ENCODE measurements at regions not wholly inside any gene's neighbourhood (a gene's known extent, or its start where the extent isn't known, plus 50 kb on each side); places are given as distances from the start of the nearest gene placed in this dataset.
A peak's percentile ranks its signal among the peaks of the same experiment; 100 is the strongest.

DNA sequence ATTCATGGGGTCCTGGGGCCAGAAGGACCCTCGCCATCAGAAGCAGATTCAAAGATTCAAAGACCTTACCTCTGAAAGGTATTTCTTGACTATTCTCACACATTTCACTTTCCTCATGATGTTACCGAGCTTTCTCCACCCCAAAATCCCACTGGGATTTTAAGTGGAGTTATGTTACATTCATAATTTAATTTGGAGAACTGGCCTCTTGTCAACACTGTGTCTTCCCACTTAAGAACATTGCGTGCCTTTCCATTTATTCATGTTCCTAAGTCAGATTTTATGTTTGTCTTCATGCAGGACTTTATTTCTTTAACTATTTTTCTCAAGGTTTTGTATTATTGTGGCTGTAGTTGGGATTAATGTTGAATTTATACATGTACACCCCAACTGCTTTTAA is 123.5 kb upstream of the BMPER start:
- H3K36me3 ChIP-seq (ENCODE audit: control insufficient read depth, insufficient read depth, low read length) = no peaks in the 10 kb centered on the region
- no peaks in the 10 kb centered on the region for H3K9me3 Mint-ChIP-seq
- 89% methylated on average over 2 of the region's 3 CpGs for WGBS (ENCODE audit: insufficient coverage)
- H3K4me3 Mint-ChIP-seq = no peak overlapping the region
- H3K36me3 Mint-ChIP-seq = no peaks in the 10 kb centered on the region
- peaks cover 8% of the 10 kb centered on the region for H3K4me1 ChIP-seq (ENCODE audit: control insufficient read depth, insufficient read depth, low read length)
- DNase-seq = no peak
- no peak overlapping the region for H3K4me3 ChIP-seq (ENCODE audit: low read length)
- H3K4me1 Mint-ChIP-seq = peaks cover 8 to 26% of the 10 kb centered on the region in 2 donors
- intact Hi-C loops (cut with micrococcal nuclease) = no loop called here
- H3K27ac ChIP-seq (ENCODE audit: low read length) = no peak overlapping the region
- H3K27me3 ChIP-seq (ENCODE audit: control insufficient read depth, insufficient read depth, low read length) = no peaks in the 10 kb centered on the region
- H3K27me3 Mint-ChIP-seq (ENCODE audit: low read depth in 2 of 2) = peaks cover 0 to 4% of the 10 kb centered on the region in 2 donors
- peak overlapping the region in 1 of 2 donors; percentile 21 for H3K27ac Mint-ChIP-seq
- H3K9me3 ChIP-seq (ENCODE audit: control insufficient read depth, insufficient read depth, low read length) = no peaks in the 10 kb centered on the region
- ATAC-seq = no peak
- TF ChIP-seq, protein P1, sequence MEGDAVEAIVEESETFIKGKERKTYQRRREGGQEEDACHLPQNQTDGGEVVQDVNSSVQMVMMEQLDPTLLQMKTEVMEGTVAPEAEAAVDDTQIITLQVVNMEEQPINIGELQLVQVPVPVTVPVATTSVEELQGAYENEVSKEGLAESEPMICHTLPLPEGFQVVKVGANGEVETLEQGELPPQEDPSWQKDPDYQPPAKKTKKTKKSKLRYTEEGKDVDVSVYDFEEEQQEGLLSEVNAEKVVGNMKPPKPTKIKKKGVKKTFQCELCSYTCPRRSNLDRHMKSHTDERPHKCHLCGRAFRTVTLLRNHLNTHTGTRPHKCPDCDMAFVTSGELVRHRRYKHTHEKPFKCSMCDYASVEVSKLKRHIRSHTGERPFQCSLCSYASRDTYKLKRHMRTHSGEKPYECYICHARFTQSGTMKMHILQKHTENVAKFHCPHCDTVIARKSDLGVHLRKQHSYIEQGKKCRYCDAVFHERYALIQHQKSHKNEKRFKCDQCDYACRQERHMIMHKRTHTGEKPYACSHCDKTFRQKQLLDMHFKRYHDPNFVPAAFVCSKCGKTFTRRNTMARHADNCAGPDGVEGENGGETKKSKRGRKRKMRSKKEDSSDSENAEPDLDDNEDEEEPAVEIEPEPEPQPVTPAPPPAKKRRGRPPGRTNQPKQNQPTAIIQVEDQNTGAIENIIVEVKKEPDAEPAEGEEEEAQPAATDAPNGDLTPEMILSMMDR (IDR thresholded peaks at IDR 0.05) = no peak

DNA sequence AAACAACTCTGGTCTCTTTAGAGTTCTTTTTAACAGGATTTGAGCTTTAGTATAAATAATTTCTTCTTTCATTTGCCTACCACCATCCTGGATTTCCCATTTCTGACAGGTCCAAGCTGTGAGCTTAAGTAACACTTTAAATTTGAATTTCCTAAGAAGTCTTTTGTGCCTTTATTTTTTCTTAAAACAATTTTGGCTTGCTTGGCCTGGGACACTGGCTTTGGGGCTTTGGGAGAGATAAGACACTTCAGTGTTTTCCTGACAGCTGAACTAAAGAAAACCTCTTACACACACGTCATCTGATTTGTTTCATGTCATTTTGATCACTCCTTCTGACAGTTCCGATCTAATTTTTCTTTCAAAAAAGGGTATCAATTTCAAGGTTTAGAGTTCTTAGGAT is 121.3 kb upstream of the BMPER start:
- Mint-ChIP-seq H3K36me3 (no peaks in the 10 kb centered on the region), H3K4me1 (peaks cover 8 to 26% of the 10 kb centered on the region in 2 donors), H3K27ac (no peak overlapping the region), H3K9me3 (no peaks in the 10 kb centered on the region), H3K27me3 (ENCODE audit: low read depth in 2 of 2) (peaks cover 0 to 4% of the 10 kb centered on the region in 2 donors), H3K4me3 (no peak overlapping the region)
- Histone ChIP-seq H3K9me3 (ENCODE audit: control insufficient read depth, insufficient read depth, low read length) (no peaks in the 10 kb centered on the region), H3K36me3 (ENCODE audit: control insufficient read depth, insufficient read depth, low read length) (no peaks in the 10 kb centered on the region), H3K4me3 (ENCODE audit: low read length) (no peak overlapping the region), H3K27me3 (ENCODE audit: control insufficient read depth, insufficient read depth, low read length) (no peaks in the 10 kb centered on the region), H3K4me1 (ENCODE audit: control insufficient read depth, insufficient read depth, low read length) (peaks cover 8% of the 10 kb centered on the region), H3K27ac (ENCODE audit: low read length) (no peak overlapping the region)
- DNase-seq (no peak), ATAC-seq (no peak)
- intact Hi-C loops (cut with micrococcal nuclease) = no loop called here
- TF ChIP-seq, protein P1 (IDR thresholded peaks at IDR 0.05) = no peak
- 100% methylated on average over 1 of the region's 2 CpGs for WGBS (ENCODE audit: insufficient coverage)

GRCh38 chr7:33788531-33788930 is 116.8 kb upstream of the BMPER start:
- no peaks in the 10 kb centered on the region for H3K36me3 Mint-ChIP-seq
- ATAC-seq (no peak), DNase-seq (no peak)
- TF ChIP-seq, protein P1 (IDR thresholded peaks at IDR 0.05) = no peak
- Histone ChIP-seq H3K9me3 (ENCODE audit: control insufficient read depth, insufficient read depth, low read length) (no peaks in the 10 kb centered on the region), H3K27me3 (ENCODE audit: control insufficient read depth, insufficient read depth, low read length) (no peaks in the 10 kb centered on the region), H3K36me3 (ENCODE audit: control insufficient read depth, insufficient read depth, low read length) (no peaks in the 10 kb centered on the region), H3K4me3 (ENCODE audit: low read length) (no peak overlapping the region), H3K4me1 (ENCODE audit: control insufficient read depth, insufficient read depth, low read length) (no peaks in the 10 kb centered on the region), H3K27ac (ENCODE audit: low read length) (no peak overlapping the region)
- WGBS (ENCODE audit: insufficient coverage) = 96% methylated on average over 5 of the region's 6 CpGs
- no peaks in the 10 kb centered on the region for H3K9me3 Mint-ChIP-seq
- no peak overlapping the region for H3K27ac Mint-ChIP-seq
- intact Hi-C loops (cut with micrococcal nuclease) = no loop called here
- H3K4me3 Mint-ChIP-seq = no peak overlapping the region
- H3K27me3 Mint-ChIP-seq (ENCODE audit: low read depth in 2 of 2) = peaks cover 0 to 4% of the 10 kb centered on the region in 2 donors
- peaks cover 10% of the 10 kb centered on the region in 2 donors for H3K4me1 Mint-ChIP-seq

- Mint-ChIP-seq H3K4me1 (peaks cover 10% of the 10 kb centered on the region in 2 donors), H3K9me3 (no peaks in the 10 kb centered on the region), H3K27ac (peak overlapping the region; percentile 66 to 73), H3K27me3 (ENCODE audit: low read depth in 2 of 2) (peaks cover 0 to 4% of the 10 kb centered on the region in 2 donors), H3K4me3 (no peak overlapping the region), H3K36me3 (no peaks in the 10 kb centered on the region)
- no peaks in the 10 kb centered on the region for H3K36me3 ChIP-seq (ENCODE audit: control insufficient read depth, insufficient read depth, low read length)
- DNase-seq = no peak
- H3K4me3 ChIP-seq (ENCODE audit: low read length) = no peak overlapping the region
- WGBS (ENCODE audit: insufficient coverage) = 24% methylated on average over 10 of the region's 11 CpGs
- H3K4me1 ChIP-seq (ENCODE audit: control insufficient read depth, insufficient read depth, low read length) = no peaks in the 10 kb centered on the region
- H3K27me3 ChIP-seq (ENCODE audit: control insufficient read depth, insufficient read depth, low read length) = no peaks in the 10 kb centered on the region
- H3K27ac ChIP-seq (ENCODE audit: low read length) = no peak overlapping the region
- H3K9me3 ChIP-seq (ENCODE audit: control insufficient read depth, insufficient read depth, low read length) = no peaks in the 10 kb centered on the region
- TF ChIP-seq, protein P1 (IDR thresholded peaks at IDR 0.05) = no peak
- intact Hi-C loops (cut with micrococcal nuclease) = no loop called here
- ATAC-seq = peak in 2 of 3 donors; percentile 74 to 79
Measured at GRCh38 chr7:33789871-33790630, 115.3 kb upstream of the BMPER start.

Data from natural killer cell (primary cell).